NCI-H1105 (cell line): ENCODE measurements at regions not wholly inside any gene's neighbourhood (a gene's known extent, or its start where the extent isn't known, plus 50 kb on each side); places are given as distances from the start of the nearest gene placed in this dataset.
A peak's percentile ranks its signal among the peaks of the same experiment; 100 is the strongest.

Experiments used
- DNase-seq: peaks from one replicate; lab custom pipeline; 2025; lab: John Stamatoyannopoulos, UW

DNA sequence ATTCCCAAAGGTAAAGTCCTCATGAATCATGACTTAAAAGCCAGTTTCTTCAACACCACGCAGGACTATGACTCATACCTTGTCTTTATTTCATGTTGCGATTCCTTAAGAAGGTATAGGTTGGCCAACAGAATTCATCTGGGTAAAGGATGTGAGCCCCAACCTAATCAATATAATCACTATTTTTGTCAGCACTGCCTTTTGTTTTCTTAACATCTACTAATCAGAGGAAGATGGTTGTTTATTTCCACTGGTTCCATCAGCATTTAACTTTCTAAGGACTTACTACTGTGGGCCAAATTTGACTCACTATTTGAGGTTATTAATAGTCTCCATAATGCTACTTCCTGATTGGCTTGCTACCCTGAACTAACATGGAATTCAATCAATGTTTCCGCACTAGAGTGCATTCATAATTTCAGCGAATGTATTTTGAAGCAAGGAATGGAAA, 78.6 kb downstream of the SCG2 start:
- DNase-seq = no peak

DNA sequence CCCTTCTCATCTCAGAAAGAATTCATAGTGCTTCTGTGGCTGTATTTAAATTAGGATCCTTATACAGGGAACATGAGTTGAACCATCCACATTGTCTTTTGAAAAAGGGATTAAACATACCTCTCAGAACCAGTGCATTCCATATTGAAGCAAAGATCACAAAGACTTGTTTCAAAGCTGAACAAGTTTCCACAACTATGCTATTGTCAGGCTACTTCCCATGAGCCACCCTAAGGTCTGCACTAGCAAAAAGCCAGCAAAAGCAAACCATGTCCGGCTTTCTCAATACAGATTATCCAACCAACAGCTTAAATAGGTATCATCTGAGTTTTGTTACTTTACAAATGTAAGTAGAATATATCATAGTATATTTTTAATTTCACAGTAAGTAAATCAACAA, 78.1 kb downstream of the SCG2 start:
- no peak for DNase-seq

DNA sequence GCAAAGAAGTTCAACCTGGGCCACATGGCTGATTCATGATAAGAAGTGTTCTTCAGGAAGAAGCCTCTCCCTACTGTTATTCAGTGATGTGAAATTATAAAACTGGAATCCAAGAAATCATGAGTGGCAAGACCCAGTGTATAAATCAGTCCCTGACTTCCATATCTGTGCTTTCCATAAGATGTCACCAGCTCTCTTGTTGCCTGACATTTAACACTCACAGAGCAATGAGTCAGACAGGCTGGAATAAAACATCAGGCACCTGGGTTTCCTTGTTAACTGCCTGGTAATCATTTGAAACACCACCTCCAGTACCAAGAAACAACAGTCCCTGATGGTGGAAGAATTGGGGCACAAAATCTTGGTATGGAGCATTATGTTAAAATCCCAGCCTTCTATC, 76.1 kb downstream of the SCG2 start:
- DNase-seq = no peak

DNA sequence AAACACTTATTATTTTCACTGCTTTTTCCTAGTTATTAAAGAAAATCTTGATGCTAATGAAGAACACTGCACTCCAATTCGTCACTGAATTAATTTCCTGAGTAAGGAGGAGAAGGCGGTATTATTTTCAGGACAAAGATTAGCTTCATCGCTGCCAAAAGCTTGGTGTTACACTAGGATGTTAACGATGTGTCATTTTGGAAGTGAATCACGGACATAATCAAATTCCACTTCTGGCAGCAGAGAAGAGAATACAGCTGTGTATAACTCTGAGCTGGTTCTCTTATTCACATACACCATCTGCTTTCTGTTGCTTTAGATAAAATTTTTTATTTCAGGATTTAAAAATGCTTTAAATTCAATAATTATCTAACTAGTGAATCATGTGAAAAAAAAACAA, 74.1 kb downstream of the SCG2 start:
- DNase-seq = no peak

DNA sequence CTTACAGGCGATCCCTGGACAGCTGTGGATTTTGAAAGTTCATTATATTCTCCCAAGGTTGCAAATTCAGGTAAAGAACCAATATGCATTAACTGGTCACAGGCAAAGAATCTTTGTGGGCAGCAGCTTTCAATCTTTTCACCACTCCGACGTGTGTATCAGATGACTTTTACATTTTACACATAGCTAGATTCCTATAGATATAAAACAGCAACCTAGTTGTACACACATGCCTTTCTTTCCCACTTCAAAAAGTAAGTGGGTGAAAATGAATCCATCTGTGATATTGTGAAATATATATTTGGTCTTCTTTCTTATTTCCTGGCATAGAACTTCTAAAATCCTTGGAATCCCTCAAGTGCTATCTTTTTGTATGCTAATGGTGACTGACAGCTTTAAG, 72.5 kb downstream of the SCG2 start:
- DNase-seq = no peak

DNA sequence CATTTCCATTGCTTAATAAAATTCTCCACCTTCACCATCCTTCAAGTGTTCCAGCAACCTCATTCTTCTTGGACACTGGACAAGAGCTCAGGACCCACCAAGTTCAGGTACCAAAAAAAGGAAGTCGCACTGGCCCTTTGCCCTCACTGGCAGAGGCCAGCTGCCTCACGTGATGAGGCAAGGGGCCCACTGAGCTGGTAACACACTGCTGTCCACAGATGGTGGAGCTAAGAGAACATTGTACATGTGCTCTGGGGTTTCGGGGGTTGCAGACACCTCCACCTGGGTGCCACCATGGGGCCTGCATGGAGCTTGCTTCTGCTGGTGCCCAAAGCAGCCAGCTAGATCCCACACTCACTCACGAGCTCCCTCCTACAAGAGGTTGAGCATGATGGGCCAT, 71.3 kb downstream of the SCG2 start:
- no peak for DNase-seq

DNA sequence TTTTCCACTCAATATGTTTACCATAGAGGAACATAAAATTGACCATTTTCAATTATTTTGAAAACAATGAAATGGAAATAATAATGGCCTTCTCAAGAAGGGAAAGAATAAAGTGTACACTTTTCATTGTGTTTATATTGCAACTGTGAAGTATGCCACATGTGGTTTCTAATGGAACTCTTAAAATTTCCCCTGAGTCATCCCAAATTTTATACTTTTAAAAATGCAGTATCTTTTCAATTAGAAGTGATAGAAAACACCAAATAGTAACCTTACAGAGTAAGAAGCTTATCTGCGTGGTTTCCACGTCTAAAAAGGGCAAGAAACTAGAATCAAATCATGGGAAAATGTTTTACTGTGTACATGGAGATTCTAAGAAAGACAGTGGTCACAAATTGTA, 70.0 kb downstream of the SCG2 start:
- no peak for DNase-seq

DNA sequence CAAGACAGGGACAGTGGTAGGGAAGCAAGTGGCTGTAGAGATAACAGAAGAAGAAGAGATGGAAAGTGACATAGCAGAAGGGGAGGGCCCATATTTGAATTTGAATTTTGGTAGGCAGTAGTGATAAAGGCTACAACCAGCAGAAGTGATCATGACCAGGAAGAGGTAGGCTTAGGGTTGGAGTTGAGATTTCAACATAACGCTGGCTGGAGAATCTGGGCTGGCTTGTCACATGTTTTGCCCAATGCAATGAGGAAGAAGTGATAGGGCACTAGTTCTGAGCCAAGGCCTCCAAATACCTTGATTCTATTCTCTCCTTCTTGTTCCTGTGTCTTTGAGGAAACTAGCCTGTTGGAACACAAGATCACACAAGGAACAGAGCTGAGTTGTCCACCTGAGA, 69.4 kb downstream of the SCG2 start:
- DNase-seq = no peak

DNA sequence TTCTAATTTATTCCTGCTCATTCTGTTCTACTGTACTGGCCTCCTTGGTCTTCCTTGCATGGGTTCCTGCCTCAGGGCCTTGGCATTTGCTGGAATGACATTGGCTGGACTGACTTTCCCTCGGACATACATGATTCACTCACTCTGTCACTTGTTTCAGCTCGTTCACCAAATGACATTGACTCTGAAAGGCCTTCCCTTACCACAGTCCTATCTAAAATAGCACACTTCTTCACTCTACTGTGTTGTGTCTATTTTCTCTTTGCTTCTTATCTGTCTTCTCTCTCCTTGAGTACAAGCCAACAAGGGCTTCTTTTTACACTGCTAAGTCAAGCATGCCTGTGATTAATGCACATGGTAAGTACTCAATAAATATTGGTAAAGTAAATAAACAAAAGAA, 65.6 kb downstream of the SCG2 start:
- DNase-seq = no peak

DNA sequence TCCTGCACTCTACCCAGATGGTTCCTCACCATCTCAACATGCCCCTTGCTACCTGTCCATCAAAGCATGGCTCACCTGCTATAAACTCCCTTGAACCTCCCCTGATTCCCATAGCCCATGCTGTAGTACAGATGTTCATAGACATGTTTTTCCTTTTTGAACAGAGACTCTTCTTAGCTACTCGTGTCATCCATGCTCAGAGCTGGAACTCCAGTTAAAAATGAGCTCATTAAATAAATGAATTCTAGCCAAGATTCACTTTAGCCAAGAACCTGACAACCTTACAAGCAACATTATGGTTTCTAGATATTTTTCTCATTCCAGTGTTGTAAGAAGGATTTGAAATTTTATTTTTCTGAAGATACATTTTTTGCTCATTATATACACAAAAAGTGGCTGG, 65.0 kb downstream of the SCG2 start:
- no peak for DNase-seq

DNA sequence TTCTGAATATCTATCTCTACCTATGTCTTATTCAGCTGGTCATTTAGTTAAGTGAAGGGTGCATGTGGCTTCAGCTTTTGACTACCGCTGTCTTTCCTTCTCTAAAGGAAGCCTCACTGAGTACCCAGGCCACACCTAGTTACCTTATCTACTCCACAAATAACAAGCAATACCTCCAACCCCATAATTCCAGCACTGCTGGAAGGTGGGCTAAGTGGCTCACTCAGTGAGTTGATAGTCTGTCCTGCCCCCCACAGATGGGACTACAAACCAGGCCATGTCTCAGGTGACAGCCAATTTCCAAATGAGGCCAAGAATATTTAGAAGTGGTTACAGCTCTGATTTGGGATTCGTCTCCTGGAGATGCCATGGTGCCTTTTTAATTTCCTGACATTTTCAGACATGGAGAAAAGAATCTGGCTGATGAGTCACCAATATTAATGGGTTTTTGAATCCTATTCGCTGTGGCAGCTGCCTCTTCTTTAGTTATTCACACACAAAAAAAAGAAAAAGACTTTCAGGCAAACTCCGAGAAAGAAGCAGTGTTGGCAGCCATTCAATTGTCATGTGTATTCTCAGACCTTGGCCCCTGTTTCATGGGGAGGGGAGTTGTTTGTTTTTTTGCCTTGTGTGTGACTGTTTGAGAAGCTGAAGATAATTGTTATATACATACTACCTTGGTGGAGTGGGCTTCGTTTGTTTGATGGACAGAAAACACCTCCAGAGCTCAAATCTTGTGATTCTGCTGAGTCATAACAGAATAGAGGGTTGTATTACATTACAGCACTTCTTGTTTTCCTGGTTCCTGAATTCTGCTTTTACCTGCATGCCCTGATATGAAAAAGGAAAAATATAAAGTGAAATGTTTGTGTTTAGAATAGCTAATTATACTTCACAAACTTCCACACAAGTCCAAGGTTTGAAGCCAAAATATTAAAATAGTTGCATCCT, 64.2 kb downstream of the SCG2 start:
- DNase-seq = peak; percentile 74

DNA sequence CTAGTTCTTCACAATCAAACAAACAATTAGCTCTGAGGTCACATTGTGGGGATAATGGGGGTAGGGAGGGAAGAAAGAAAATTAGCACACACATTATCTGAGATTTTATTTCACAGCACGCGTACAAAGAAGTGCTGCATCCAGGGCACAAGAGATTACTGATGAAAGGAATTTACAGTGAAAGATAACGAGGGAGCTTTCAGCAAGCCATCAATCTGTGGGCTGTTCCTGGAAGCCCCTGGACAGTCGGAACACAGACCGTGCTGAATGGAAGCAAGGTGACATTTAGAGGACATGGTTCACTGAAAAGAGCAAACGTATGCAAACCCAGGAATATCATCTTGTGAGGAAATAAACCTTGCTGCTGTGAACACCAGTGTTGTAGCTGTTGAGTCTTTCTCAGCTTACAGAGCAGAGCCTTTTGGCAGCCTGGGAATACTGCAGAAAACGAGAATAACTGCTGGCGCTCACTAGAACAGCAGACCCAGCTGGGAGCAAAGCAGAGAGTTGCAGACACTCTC, 63.2 kb downstream of the SCG2 start:
- DNase-seq = no peak

DNA sequence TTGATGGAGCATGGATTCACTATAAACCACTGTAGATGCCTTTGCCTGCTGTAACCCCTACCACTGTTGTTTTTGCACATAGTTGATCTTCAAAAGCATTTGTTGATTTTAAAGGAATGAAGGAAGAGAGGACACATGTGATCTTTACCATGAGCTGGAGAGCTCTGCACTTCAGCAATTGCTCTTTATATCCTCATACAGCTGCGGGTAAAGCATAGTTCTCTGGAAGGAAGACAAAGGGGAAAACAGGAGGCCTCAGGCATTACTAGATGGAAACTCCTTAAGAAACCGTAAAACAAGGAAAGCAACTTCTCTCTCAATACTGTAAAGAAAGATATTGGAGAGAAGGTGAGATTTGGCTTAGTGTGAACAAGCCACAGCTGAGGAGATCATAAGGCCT, 60.6 kb downstream of the SCG2 start:
- DNase-seq = no peak

DNA sequence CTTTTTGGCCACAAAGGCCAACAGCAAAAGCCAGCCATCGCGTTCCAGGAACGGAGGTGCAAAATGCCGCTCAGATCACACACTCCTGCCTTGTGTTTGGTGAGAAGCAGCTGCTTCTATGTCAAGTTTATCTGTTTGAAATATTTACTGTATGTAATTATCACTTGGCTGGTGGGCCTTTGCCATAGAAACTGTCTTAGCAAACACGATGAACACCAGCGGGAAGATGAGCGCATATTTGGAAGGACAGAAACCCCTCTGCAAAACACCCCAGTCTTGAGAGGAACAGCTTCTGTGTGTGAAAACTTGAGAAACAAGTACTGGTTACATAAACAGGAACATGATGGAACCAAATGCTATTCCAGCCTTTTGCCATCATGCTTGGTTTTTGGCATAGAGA, 59.7 kb downstream of the SCG2 start:
- no peak for DNase-seq

DNA sequence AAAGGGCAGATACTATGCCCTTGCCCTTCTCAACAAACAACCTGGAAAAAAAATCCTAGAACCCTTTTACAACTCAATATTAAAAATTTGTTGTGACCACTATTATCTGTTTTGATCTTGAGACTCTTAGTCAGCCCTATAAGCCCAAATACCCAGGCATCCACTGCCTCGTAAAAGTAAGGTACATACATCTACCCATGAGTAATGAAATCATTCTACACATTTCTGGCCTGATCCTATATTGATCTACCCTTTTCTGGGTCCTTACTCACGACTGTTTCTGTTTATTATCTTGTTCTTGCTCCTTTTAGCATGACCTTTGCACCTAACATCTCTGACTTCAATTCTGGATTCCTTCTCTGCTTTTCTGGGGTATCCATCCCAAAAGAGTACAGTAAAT, 56.8 kb downstream of the SCG2 start:
- DNase-seq = no peak

DNA sequence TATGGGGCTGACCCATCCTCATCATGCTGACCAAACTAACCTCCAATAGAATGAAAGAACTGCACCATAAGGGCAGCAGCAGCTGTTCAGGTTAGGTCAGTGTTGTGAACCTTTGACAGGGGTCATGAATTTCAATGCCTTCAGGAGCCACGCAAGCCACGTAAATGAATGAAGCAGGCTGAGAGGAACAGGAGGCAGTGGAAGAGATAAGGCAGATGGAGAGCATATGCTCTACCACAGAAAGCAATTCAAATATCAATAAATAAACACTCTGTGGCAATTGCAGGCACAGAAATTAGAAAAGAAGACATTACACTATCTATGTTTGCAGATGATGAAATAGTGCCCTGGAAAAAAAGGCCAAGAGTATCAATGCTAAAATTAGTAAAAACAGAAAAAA, 56.3 kb downstream of the SCG2 start:
- no peak for DNase-seq
